NB4 (cell line): ENCODE measurements at regions not wholly inside any gene's neighbourhood (a gene's known extent, or its start where the extent isn't known, plus 50 kb on each side); places are given as distances from the start of the nearest gene placed in this dataset.

Experiments used
- DNase-seq: peaks from one replicate; pipeline ENCODE4 v3.0.0; 2010; ENCODE audit warnings: low read depth
- H3K4me3 ChIP-seq: one replicate; pipeline ENCODE4 v1.5.1; 2011; ENCODE audit warnings: mild to moderate bottlenecking, low read depth, low read length, moderate library complexity
- MYC ChIP-seq: IDR thresholded peaks from 2 replicates; pipeline ENCODE4 v1.6.1; 2011; ENCODE audit warnings: low read depth, low read length
- POLR2A ChIP-seq: IDR thresholded peaks from 2 replicates; pipeline ENCODE4 v1.6.1; 2011; ENCODE audit warnings: mild to moderate bottlenecking; ENCODE audit not compliant: insufficient read length; ENCODE audit errors: extremely low read depth
- TF ChIP-seq, protein P1 (sequence below): IDR thresholded peaks from 2 replicates; pipeline ENCODE4 v1.6.1; 2011; ENCODE audit warnings: low read depth, low read length
- TF ChIP-seq, protein P2 (sequence below): IDR thresholded peaks from one replicate; pipeline ENCODE4 v1.5.1; 2012; ENCODE audit warnings: low read depth, low read length

DNA sequence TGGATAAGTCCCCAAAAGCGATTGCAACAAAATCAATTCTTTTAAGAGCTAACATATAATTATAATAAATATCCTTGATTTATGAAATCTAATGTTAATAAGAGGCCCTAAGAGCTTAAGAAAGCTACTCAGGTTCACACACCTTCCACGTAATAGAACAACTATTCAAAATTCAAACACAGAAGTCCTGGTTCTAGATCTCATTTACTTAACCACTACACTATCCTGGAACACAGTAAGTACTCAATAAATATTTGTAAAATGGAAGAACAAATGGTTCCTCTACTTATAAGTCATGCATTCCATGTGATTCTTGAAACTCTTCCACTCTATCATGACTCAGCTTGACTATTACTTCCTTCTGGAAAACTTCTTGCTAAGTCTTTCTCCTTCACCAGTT lies 268.2 kb downstream of the FAM181B start:
- DNase-seq: no peak
- TF ChIP-seq MYC: no peak
- no peak for TF ChIP-seq POLR2A
- TF ChIP-seq, protein P1, sequence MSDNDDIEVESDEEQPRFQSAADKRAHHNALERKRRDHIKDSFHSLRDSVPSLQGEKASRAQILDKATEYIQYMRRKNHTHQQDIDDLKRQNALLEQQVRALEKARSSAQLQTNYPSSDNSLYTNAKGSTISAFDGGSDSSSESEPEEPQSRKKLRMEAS: no peak
- TF ChIP-seq, protein P2, sequence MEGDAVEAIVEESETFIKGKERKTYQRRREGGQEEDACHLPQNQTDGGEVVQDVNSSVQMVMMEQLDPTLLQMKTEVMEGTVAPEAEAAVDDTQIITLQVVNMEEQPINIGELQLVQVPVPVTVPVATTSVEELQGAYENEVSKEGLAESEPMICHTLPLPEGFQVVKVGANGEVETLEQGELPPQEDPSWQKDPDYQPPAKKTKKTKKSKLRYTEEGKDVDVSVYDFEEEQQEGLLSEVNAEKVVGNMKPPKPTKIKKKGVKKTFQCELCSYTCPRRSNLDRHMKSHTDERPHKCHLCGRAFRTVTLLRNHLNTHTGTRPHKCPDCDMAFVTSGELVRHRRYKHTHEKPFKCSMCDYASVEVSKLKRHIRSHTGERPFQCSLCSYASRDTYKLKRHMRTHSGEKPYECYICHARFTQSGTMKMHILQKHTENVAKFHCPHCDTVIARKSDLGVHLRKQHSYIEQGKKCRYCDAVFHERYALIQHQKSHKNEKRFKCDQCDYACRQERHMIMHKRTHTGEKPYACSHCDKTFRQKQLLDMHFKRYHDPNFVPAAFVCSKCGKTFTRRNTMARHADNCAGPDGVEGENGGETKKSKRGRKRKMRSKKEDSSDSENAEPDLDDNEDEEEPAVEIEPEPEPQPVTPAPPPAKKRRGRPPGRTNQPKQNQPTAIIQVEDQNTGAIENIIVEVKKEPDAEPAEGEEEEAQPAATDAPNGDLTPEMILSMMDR: no peak

DNA sequence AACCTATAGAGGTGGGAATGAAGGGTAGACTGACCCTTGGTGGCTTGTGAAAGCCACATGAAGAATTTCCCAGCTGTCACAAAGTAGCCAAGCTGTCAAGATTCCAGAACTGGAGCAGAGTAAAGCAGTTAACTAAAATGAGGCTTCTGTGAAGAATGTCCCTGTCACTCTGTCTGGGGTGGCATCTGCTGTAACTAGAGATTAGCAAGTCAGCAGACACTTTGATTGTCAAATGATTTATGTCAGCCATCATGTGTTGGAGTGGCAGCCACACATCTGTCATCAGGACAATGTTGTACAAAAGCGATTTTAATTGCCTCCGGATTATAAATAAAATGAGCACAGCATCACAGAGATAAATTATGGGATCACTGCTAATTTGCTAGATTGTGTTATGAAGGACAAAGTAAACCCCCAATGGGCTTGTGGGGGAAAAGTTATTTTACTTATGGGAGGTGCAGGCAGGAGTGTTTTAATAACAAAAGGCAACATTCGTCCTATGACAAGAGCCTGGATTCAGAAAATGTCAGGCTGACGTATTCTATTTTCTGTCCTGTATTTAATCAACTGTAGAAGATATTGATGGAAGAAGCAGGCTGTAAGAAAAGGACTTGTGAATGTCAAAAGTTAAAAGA lies 270.9 kb downstream of the FAM181B start:
- DNase-seq: no peak
- no peak overlapping the region for H3K4me3 ChIP-seq
- TF ChIP-seq MYC (no peak), POLR2A (no peak)
- TF ChIP-seq, protein P2: no peak
- TF ChIP-seq, protein P1: no peak

More for the DNA sequence above, 268.2 kb downstream of the FAM181B start:
- no peak overlapping the region for H3K4me3 ChIP-seq

DNA sequence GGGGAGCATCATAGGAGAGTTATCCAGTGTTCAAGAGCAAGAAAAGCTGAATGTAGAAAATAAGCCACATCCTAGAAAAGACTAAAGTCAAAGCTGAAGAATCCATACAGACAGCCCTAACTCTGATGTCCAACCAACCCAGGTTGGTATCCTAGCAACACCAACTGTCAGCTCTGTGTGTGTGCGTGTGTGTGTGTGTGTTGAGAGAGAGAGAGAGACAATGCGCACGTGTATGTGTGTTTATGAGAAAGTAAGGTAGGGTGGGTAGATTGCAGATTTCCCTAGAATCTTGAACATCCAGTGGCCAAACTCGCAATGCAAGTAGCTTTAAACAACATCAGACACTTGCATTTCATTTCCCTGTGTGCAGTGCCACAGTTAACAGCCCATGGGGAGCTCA lies 274.9 kb downstream of the FAM181B start:
- TF ChIP-seq POLR2A (no peak), MYC (no peak)
- TF ChIP-seq, protein P2: no peak
- TF ChIP-seq, protein P1: no peak
- H3K4me3 ChIP-seq: no peak overlapping the region
- DNase-seq: no peak

DNA sequence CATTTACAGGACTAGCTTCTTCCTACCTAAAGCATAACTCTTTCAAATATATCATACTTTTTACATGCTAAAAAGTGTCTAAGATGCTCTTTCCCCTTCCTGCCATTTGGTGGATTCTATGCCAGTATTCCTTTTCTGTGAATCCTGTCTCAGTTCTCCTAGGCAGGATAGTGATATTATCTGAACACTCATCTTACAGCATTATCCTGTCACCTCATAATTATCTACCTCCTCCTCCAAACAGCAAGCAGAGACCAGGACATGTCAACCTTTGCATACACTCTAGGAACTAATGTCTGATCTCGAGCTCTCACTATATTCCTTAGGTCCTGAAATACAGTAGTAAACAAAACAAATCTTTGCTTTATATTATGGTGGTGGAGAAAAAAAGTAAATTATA lies 275.5 kb downstream of the FAM181B start:
- no peak for DNase-seq
- TF ChIP-seq POLR2A (no peak), MYC (no peak)
- TF ChIP-seq, protein P1: no peak
- TF ChIP-seq, protein P2: no peak
- H3K4me3 ChIP-seq: no peak overlapping the region

DNA sequence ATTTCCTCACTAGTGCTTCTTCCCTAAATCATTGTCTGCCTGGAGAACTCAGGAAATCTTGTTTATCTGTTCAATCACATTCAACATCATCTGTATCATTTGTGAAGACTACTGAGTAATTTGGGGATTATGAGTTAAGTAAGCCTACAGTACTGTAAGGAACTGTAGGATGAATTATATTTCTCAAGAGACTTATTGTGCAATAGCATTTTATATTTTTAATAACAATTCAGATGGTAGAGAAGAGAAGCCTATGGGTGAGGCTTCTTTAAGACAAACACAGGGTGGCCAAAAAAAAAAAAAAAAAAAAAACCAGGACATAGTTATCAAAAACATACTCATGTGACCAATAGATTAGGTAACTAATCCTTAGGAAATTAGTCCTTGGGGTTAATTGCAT lies 282.7 kb downstream of the FAM181B start:
- DNase-seq: no peak
- TF ChIP-seq MYC: no peak
- H3K4me3 ChIP-seq: no peak overlapping the region

DNA sequence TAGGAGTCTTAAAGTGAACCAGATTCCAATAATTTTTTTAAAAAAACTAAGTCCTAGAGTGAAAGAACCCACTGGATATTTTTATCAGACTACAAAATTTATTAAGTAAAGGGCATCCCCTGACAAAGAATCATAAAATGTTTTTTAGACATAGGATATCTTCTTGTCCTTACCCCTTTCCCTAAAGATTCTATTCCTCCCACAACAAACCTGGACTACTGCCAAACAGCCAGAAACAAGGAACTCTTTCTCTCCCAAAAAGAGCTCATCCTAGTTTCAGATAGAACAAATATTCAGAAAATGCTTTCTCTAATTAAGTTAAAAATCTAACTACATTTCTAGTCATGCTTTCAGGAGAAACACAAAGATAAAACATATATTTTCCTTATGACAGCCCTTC lies 327.1 kb downstream of the FAM181B start:
- no peak for DNase-seq
- no peak overlapping the region for H3K4me3 ChIP-seq
- TF ChIP-seq, protein P1: no peak
- no peak for TF ChIP-seq POLR2A
- TF ChIP-seq, protein P2: no peak
- TF ChIP-seq MYC: no peak
